ENCODE measurements at regions not wholly inside any gene's neighbourhood (a gene's known extent, or its start where the extent isn't known, plus 50 kb on each side); places are given as distances from the start of the nearest gene placed in this dataset.

GRCh38 chr6:101322921-101323320 is 70.6 kb upstream of the GRIK2 start:
- no peak for DNase-seq

- DNase-seq: no peak
Measured at GRCh38 chr6:101326411-101326810, 67.1 kb upstream of the GRIK2 start.

GRCh38 chr6:101341926-101342325 is 51.6 kb upstream of the GRIK2 start:
- no peak for DNase-seq

Measured in CD4-positive, alpha-beta T cell treated with Interleukin-1 beta for 1 hour (primary cell).